ENCODE measurements at regions not wholly inside any gene's neighbourhood (a gene's known extent, or its start where the extent isn't known, plus 50 kb on each side); places are given as distances from the start of the nearest gene placed in this dataset.

- intact Hi-C loops (cut with DNase I), result no loop called here
Measured at GRCh38 chr11:91433284-91434010, 791.2 kb upstream of the FAT3 start.

GRCh38 chr11:91421641-91422040 lies 803.0 kb upstream of the FAT3 start:
- Histone ChIP-seq H3K4me3 (no peak overlapping the region), H3K36me3 (no peaks in the 10 kb centered on the region), H3K27ac (no peak overlapping the region), H3K4me1 (no peaks in the 10 kb centered on the region), H3K27me3 (no peaks in the 10 kb centered on the region), H3K9me3 (no peaks in the 10 kb centered on the region)
- TF ChIP-seq POLR2A (IDR thresholded peaks at IDR 0.05) (no peak), CTCF (IDR thresholded peaks at IDR 0.05) (no peak)
- ATAC-seq, result no peak
- intact Hi-C loops (cut with DNase I), result no loop called here
- no peak for DNase-seq
- WGBS (ENCODE audit: insufficient coverage, low coverage, low lambda C conversion rate, missing lambda C conversion rate), result 38% methylated on average over 3 of the region's 3 CpGs

More at GRCh38 chr11:91433284-91434010, 791.2 kb upstream of the FAT3 start:
- 51% methylated on average over 4 of the region's 8 CpGs for WGBS (ENCODE audit: insufficient coverage, low coverage, low lambda C conversion rate, missing lambda C conversion rate)
- H3K36me3 ChIP-seq, result no peaks in the 10 kb centered on the region
- ATAC-seq (no peak), DNase-seq (no peak)
- TF ChIP-seq POLR2A (IDR thresholded peaks at IDR 0.05) (no peak), CTCF (IDR thresholded peaks at IDR 0.05) (no peak)
- no peak overlapping the region for H3K4me3 ChIP-seq
- H3K9me3 ChIP-seq, result no peaks in the 10 kb centered on the region
- no peaks in the 10 kb centered on the region for H3K27me3 ChIP-seq
- no peaks in the 10 kb centered on the region for H3K4me1 ChIP-seq
- no peak overlapping the region for H3K27ac ChIP-seq

GRCh38 chr11:91407842-91408241 lies 816.8 kb upstream of the FAT3 start:
- Histone ChIP-seq H3K4me3 (no peak overlapping the region), H3K9me3 (no peaks in the 10 kb centered on the region), H3K36me3 (no peaks in the 10 kb centered on the region), H3K4me1 (no peaks in the 10 kb centered on the region), H3K27me3 (no peaks in the 10 kb centered on the region), H3K27ac (no peak overlapping the region)
- intact Hi-C loops (cut with DNase I), result no loop called here
- TF ChIP-seq POLR2A (IDR thresholded peaks at IDR 0.05) (no peak), CTCF (IDR thresholded peaks at IDR 0.05) (no peak)
- ATAC-seq, result no peak
- DNase-seq, result no peak

- intact Hi-C loops (cut with DNase I), result no loop called here
- no peak overlapping the region for H3K4me3 ChIP-seq
- TF ChIP-seq POLR2A (IDR thresholded peaks at IDR 0.05) (no peak), CTCF (IDR thresholded peaks at IDR 0.05) (no peak)
- no peaks in the 10 kb centered on the region for H3K4me1 ChIP-seq
- DNase-seq, result no peak
- H3K27ac ChIP-seq, result no peak overlapping the region
- WGBS (ENCODE audit: insufficient coverage, low coverage, low lambda C conversion rate, missing lambda C conversion rate), result 50% methylated on average over 1 of the region's 2 CpGs
- ATAC-seq, result no peak
- H3K9me3 ChIP-seq, result no peaks in the 10 kb centered on the region
- H3K36me3 ChIP-seq, result no peaks in the 10 kb centered on the region
- no peaks in the 10 kb centered on the region for H3K27me3 ChIP-seq
Measured at GRCh38 chr11:91406009-91406408, 818.6 kb upstream of the FAT3 start.

- H3K27ac ChIP-seq, result no peak overlapping the region
- TF ChIP-seq POLR2A (IDR thresholded peaks at IDR 0.05) (no peak), CTCF (IDR thresholded peaks at IDR 0.05) (no peak)
- no peaks in the 10 kb centered on the region for H3K27me3 ChIP-seq
- H3K9me3 ChIP-seq, result no peaks in the 10 kb centered on the region
- ATAC-seq (no peak), DNase-seq (no peak)
- intact Hi-C loops (cut with DNase I), result no loop called here
- no peaks in the 10 kb centered on the region for H3K4me1 ChIP-seq
- no peak overlapping the region for H3K4me3 ChIP-seq
- no peaks in the 10 kb centered on the region for H3K36me3 ChIP-seq
Measured at GRCh38 chr11:91404344-91404743, 820.3 kb upstream of the FAT3 start.
